GM18858 (cell line): ENCODE measurements at regions not wholly inside any gene's neighbourhood (a gene's known extent, or its start where the extent isn't known, plus 50 kb on each side); places are given as distances from the start of the nearest gene placed in this dataset.

Experiments used
- ATAC-seq: cut with Tn5 transposase; IDR thresholded peaks from one replicate; pipeline ENCODE4 v1.9.1; 2021; ENCODE audit not compliant: unreplicated experiment

DNA sequence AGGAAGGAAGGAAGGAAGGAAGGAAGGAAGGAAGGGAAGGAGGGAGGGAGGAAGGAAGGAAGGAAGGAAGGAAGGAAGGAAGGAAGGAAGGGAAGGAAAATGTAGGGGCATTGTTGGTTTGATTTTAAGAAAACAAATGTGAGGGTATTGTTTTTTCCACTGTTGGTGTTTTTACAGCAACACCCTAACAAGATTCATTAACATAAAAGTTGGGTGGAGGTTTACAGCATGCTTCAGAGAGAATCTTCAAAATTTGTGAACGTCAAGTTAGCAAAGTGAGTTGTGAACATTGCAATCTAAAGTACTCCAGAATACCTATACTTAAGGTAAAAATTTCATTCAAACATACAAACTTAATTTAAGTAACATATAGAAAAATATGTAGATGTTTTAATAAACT is 200.2 kb upstream of the ID4 start:
- no peak for ATAC-seq

DNA sequence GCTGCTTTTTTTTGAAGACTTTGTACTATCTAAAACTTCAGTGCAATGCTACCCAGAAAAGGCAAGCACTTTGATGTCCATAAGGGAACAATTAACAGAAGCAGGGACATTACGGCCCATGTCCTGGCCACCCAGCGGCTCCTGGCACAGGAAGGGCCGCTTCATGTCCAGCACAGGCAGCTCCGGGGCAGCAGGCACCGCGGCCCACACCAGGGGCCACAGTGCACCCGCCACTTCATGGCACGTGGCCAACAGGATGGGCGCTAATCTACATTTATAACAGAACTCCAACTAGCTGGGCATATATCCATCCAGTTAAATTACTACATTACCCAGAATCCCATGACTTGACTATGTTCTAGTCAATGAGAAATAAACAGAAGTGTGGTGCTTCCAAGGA is 198.2 kb upstream of the ID4 start:
- no peak for ATAC-seq

DNA sequence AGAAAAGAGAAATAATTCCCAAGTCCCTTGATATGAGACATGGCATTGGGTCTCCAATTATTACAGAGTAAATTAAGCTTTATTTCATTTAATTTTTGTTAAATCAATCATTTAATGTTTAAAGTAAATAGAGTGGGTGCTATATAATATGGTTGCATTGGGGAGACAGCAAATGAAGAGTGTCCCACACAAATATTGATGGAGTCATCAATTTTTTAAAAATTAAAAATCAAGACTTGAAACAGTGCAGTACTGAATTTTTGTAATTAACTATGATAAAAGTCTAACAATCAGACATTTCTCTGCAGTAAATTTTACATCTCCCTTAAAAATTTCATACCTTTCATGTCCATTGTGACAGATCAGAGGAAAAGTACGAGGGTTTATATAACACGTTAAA is 193.9 kb upstream of the ID4 start:
- no peak for ATAC-seq

DNA sequence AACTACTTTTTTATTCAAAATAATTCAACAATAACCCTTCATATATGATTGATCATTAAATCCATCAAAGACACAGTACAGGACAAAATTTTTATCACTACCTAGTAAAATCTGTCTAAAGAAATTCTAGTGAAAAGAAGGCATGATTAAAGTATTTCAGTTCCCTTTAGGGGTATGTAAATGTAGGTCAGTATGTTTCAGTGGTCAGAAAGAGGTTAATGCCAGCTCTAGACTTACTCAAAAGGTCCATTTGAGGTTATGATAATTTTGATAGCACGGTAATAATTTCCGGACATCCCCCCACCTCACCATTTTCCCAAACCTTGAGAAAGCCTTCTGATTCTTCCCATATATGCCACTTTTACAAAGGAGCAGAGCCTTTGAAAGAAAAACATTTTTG is 193.5 kb upstream of the ID4 start:
- ATAC-seq: no peak

DNA sequence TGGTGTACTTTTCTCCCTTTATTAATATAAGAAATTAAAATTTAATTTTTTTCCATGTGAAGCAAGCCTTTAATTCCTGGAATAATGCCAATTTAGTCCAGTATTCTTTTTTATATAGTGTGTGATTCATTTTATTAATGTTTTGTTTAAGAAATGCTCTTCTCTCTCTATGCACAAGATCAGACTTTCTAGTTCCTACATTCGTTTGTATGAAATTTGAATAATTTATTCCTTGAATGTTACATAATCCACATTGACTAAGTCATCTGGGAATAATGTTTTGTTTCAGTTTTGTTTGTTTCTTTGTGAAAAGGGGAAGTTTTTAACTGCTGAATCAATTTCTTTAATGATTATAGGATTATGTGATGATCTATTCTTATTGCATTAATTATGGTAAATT is 181.4 kb upstream of the ID4 start:
- ATAC-seq: no peak

DNA sequence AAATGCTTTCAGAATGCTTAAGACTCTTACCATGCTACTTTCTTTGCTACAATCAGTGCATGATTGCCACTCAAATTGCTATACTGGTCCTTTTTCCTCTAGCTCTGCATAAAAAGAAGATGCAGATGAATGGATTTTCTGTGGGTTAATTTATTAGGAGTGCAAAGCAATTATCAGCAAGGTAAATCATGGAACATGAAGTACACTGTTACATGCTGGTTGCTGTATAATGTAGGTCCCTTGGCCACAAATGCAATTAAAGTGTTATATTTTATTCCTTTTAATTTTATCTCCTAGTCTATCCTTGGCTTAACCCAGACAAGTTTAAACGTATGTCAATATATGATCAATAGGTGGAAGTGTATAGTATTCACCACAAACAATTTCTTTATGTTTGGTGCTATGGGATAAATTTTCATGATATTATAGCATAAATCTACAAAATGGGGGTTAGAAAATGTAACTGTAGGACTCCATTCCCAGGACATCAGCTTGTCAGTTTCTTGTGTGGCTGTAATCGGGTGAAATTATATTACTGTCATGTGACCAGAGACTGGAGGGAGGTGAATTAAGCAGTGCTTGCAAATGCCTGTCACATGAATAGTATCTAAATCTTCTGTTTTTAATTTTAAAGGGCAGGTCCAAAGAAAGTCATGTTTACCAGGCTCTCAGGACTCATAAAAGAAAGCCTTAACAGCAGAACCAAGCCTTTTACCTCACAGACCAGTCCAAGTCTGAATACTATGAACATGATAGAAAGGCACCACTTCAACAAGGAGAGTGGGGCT is 176.9 kb upstream of the ID4 start:
- no peak for ATAC-seq

DNA sequence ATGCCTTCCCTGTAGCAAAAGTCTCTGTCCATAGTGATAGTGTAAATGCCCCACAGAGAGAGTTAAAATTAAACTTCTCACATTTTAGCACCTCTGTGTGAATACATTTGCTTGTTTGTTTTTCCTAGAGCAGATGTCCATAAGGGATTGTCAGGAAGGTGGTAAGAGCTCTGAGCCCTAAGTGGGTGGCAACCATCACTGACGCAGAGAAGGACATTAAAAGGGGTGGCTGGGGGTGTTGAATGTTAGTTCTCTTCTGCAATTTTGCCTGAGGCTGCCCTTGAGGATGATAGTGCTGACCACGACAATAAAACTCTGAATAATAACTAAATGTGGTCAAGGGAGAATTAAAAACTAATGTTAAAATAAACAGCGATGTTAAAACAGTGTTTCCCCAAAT is 174.3 kb upstream of the ID4 start:
- no peak for ATAC-seq

DNA sequence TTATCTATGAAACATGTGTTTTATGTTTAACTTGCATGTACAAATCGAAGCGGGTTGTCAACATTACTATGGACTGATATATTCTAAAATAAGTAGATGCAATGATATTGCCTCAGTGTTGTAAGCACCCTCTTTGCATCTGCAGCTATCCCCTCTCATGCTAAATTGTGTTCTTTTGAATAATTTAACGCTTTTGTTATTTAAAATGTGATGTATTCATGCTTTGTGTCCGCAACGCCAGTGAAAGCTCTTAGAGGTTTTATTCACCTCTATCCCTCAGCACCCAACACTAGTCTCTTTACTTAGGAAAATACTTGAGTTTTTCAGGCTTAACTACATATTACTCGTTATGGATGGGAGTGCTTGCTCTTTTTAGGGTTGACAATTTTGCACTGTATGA is 173.7 kb upstream of the ID4 start:
- no peak for ATAC-seq

DNA sequence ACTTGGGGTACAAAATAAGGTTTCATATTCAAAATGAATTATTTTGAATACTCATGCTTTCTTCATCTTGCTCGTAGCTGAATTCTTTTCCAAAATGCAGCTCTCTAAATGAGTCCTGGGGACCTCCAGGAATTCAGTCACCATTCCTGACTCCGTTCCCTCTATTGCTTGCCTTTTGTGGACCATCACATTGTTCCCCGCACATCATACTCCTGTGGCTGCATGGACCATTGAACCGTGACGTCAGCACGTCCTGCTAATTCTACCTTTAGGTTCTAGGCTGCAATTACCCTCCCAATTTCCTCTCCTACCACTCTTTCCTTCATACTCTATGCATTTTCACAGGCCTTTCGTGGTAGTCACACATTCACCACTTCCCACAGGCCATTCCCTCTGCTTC is 173.1 kb upstream of the ID4 start:
- no peak for ATAC-seq

DNA sequence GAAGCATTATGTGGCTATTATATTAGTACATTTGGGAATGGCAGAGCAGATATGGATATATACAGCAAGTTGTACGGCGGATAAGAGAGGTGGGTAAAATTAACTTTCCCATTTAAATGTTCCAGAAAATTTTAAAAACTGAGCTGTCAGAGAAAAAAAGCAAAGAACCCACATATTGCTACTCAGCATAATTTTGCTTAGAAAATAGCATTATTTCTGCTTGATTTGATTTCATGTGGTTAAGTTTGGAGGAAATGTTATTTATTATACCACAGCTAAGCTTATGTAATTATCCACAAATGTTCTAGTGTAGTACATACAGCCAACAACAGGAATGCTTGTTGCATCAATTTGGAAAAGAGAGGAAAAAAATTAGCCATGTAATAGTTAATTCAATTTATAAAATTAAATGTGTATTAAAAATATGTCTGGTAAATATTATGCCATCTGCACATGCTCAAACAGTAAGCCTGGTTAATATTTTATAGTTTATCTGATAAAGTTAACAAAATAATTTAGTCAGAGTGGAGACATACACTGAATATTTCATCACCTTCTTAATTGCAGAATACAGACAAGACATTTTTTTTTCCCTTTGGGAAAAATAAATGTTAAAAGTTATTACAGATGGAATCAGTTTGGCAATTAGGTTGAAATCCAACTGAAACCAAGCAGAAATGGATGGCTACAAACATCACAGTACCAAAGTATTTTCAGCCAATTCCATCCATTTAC is 172.1 kb upstream of the ID4 start:
- ATAC-seq: no peak

DNA sequence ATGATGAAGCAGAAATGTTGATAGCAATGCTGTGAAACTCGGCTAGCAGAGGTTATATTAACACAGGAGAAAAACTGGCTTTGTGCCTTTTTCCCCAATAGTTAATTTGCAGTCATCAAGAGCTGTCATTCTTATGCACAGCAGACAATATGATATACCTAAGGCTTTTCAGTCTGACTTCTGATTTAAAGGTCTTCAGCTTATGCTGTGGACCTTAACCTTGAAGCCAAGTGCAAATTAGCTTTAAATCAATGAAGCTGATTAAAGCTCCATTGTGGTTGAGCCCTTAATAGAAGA is 171.6 kb upstream of the ID4 start:
- no peak for ATAC-seq

DNA sequence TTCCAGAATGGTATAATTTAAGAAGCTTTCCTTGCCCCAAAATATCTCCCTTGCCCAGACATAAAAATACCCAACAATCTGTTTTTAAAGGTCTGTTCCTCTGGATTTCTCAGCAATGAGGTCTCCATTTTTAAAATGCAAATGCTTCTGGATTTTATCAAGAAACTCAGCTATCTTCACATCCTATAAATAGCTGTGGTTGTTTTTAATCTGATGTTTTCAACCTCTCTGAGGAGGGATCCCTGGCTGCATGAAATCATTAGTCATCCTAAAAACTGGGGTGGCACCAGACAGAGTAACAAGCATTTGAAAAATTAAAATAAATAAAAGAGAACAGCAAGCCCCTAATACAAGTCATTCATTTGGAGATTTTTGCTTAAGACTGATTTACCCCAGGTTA is 168.5 kb upstream of the ID4 start:
- ATAC-seq: no peak

DNA sequence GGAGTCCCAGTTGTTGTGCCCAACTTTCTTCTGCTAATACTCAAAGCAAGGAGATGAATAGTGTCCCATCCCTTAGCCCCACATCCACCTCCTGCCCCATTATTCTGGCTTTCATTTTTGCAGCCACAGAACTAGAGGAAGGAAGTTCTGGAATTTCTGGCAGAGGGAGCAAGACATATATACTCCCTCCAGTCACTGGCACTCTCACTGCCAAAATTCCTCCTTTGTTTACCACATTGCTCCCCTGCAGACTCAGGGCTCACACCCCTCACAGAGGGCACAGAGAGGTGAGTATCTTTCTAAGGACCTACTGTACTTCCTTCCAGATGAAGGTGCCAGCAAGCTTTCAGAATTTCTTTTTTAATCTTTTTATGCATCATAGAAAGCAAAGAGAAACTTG is 168.0 kb upstream of the ID4 start:
- no peak for ATAC-seq

DNA sequence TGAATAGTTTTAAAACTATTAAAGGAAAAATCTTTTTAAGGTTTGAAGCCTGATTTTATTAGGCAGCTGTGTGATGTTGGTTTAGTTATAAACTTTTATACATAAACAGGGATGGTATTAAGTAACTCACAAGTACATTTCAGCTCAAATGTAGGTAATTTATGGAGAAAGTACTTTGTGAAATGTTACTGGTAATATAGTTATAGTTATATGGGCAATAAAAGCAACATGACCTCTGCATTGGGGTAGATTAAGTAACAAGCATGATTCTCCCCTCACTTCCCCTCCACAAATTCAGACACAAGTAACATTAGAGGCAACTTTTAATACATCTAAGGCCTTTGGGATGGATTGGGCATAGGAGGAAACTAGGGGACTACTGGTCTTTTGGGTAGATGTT is 154.3 kb upstream of the ID4 start:
- no peak for ATAC-seq

DNA sequence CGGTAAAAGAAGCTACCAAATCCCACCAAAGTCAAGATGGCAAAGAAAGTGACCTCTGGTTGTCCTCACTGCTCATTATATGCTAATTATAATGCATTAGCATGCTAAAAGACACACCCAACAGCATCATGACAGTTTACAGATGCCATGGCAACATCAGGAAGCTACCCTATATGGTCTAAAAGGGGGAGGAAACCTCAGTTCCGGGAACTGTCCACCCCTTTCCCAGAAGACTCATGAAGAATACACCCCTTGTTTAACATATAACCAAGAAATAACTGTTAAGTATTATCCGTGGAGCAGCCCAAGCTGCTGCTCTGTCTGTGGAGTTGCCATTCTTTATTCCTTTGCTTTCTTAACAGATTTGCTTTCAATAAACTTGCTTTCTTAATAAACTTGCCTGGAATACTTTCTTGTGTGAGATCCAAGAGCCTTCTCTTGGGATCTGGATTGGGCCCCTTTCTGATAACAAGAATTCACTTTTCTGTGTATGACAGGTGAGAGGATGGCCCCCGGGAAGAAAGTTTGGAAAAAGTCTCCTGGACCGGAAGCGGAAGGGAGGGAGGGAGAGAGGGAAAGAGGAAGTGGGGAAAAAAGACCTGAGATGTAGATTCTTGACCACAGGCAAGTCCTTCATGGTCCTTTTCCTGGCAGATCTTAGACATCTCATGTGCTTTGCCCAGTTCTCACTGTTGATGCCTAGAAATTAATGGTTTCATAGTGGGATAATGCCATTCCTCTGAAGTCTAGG is 146.7 kb upstream of the ID4 start:
- no peak for ATAC-seq

DNA sequence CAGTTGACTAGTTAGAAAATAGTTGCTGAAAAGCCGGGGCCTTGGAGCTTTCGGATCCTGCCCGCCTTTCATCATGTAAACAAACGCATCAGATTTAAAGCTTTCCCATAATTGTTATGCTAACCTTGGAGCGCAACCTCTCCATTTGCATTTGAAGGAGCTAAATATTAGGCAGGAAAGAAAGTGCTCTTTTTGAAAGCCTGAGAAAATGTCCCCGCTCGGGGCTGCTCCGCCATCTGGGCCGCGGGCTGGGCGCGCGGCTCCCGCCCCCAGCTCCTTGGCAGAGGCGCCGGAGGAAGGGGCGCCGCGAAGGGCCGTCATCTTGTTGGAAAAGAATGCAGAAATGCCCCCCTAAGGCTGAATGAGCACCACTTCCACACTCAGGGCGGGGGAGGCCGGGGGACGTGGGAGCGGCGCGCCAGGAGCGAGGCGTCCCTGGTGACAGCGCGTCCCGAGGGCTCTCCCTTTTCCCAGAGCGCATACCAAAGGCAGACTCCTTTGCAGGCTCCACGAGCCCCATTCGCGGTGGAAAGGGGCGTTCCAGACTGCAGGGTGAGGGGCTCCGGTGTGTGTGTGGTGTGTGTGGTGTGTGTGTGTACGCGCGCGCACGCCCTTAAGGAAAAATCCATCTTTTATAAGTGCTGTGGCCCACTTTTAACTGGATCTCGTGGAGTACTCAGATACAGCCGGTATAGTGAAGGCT is 145.6 kb upstream of the ID4 start:
- ATAC-seq: no peak

DNA sequence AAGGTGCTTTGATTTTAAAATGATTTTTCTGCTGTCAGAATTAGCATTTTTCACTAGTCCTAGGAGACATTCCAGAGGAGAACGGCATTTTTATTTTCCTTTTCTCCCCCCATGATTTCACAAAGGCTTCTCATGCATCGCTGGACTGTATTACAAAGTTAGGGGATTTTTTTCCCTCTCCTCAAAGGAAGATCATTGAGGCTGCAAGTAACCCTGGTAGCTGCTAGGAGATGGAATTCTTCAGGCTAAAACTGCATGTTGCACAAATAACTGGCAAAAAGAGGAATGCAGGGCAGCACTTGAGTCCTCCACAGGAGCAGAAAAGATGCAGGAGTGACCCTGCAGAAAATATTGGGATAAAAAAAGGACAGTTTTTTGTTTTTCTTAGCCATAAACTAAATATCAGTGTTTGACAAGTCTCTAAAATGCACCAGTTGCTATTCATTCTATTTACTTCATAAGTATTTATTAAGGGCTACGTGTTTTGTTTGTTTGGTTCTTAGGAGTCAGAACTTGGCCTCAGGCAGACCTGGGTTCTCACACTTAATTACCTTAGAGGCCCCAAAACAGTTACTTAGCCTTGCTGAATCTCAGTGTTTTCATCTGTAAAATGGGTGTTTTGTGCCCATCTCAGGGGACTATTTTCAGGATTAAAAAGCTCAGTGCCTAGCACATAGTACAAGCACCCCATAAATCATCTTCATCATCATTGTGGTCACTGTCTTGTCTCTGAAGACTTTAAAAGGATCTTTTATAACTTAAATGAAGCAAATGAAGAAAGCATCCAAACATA is 144.5 kb upstream of the ID4 start:
- no peak for ATAC-seq

DNA sequence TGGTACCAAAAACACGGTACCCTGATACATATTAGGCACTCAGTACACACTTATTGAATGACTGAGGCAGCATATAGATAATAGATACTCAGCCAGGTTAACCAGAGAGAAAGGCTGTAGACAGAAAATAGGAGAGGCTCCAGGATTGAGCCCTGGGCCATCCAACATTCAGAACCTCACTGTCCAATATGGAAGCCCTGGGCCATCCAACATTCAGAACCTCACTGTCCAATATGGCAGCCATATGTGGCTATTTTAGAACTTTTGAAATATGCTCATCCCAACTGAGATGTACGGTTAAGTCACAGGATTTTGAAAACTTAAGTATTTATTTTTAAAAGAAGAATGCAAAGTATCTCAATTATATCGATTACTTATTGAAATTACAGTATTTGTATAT is 142.5 kb upstream of the ID4 start:
- ATAC-seq: no peak

DNA sequence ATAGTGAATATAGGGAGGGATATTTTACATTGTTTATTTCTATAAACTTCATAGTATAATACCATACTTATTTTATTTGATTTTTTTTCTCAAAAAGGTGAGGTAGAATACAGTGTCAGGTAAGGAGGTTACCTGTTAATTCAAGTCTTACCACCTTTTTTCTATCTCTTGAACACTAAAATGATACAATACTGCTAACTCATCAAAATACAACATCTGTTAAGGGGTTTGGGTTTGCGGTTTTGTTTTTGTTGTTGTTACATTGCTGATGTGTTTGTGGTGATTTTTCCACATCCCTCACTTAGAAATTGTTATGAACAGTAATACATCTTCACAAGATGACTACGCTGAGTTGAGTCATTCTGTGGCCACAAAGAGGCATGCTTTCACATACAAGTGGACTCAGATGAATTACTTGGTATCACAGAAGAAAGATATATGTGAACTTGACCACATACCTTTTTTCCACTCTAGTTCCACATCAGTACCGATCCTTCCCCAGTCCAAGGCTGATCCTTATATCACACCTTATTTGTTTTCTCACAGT is 139.4 kb upstream of the ID4 start:
- no peak for ATAC-seq

DNA sequence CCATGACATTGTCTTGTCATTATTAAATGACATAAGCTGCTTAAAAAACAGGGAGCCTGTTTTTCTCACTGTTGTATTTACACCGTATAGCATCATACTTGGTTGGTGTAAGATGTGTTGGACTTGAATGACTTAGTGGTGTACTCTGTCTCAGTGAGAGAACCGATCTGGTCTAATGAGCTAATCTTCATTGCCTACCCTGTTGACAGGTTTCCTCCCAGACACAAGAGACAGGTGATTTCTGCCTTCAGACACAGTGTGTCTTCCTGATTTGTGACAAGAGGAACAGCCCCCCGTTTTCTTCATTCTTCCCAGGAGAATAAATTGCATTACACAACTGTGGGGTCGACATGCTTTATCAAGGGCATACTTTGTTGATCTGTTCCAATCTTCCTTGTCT is 137.2 kb upstream of the ID4 start:
- ATAC-seq: no peak

DNA sequence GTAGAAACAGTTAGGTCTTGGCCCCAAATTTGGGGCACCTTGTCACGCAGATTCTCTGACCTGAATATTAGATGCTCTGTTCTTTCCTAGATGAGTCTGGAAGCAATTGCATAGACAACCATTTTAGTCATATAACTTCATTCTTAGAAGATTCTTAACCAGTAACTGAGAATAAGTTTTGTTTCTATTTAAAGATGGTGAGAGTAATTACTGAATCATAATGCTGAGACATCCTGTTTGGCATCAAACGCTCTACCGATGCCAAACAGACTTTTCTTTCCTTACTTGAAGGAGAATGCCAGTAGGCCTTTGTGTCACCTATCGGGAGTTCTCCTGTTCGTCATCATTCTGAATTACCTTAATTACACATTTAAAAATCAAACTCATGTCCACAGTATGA is 131.6 kb upstream of the ID4 start:
- no peak for ATAC-seq
